ENCODE measurements at regions not wholly inside any gene's neighbourhood (a gene's known extent, or its start where the extent isn't known, plus 50 kb on each side); places are given as distances from the start of the nearest gene placed in this dataset.
A peak's percentile ranks its signal among the peaks of the same experiment; 100 is the strongest.

- Mint-ChIP-seq H3K27ac (no peak overlapping the region), H3K4me3 (peak overlapping the region in 1 of 8 donors; percentile 60), H3K27me3 (peaks cover 6 to 19% (median 10%) of the 10 kb centered on the region in 3 donors), H3K9me3 (peaks cover 4 to 28% (median 19%) of the 10 kb centered on the region in 7 donors), H3K36me3 (peaks cover 0 to 8% of the 10 kb centered on the region in 2 donors), H3K4me1 (peaks cover 0 to 3% (median 0%) of the 10 kb centered on the region in 3 donors)
- no peak for ATAC-seq (ENCODE audit: low read depth in 2 of 2)
- DNase-seq = no peak
Observed at GRCh38 chr16:14338236-14338635, 267.1 kb downstream of the MRTFB start.

- DNase-seq = no peak
- Mint-ChIP-seq H3K27ac (no peak overlapping the region), H3K4me3 (no peak overlapping the region), H3K36me3 (peaks cover 0 to under 1% of the 10 kb centered on the region in 2 donors), H3K4me1 (no peaks in the 10 kb centered on the region), H3K9me3 (peaks cover 0 to 22% (median 14%) of the 10 kb centered on the region in 7 donors), H3K27me3 (peaks cover 3 to 16% (median 14%) of the 10 kb centered on the region in 3 donors)
- no peak for ATAC-seq (ENCODE audit: low read depth in 2 of 2)
Observed at GRCh38 chr16:14337303-14338191, 266.4 kb downstream of the MRTFB start.

GRCh38 chr16:14335297-14335696, 264.2 kb downstream of the MRTFB start:
- DNase-seq (no peak), ATAC-seq (ENCODE audit: low read depth in 2 of 2) (no peak)
- Mint-ChIP-seq H3K4me3 (no peak overlapping the region), H3K36me3 (no peaks in the 10 kb centered on the region), H3K4me1 (no peaks in the 10 kb centered on the region), H3K27me3 (peaks cover 3 to 16% (median 14%) of the 10 kb centered on the region in 3 donors), H3K9me3 (peaks cover 0 to 4% (median 2%) of the 10 kb centered on the region in 7 donors), H3K27ac (peak overlapping the region in 1 of 6 donors; percentile 72)

GRCh38 chr16:14334366-14335080, 263.4 kb downstream of the MRTFB start:
- peak overlapping the region in 1 of 6 donors; percentile 66 for H3K27ac Mint-ChIP-seq
- no peak for ATAC-seq (ENCODE audit: low read depth in 2 of 2)
- no peaks in the 10 kb centered on the region for H3K36me3 Mint-ChIP-seq
- H3K4me1 Mint-ChIP-seq = peaks cover 0 to 3% (median 0%) of the 10 kb centered on the region in 3 donors
- no peak for DNase-seq
- H3K4me3 Mint-ChIP-seq = no peak overlapping the region
- peaks cover 3 to 16% (median 14%) of the 10 kb centered on the region in 3 donors for H3K27me3 Mint-ChIP-seq
- H3K9me3 Mint-ChIP-seq = peaks cover 0 to 4% (median 1%) of the 10 kb centered on the region in 7 donors

- Mint-ChIP-seq H3K36me3 (no peaks in the 10 kb centered on the region), H3K4me1 (peaks cover 0 to 3% (median 0%) of the 10 kb centered on the region in 3 donors), H3K27ac (peak overlapping the region in 1 of 6 donors; percentile 64), H3K27me3 (peaks cover 0 to 17% (median 12%) of the 10 kb centered on the region in 3 donors), H3K9me3 (peaks cover 0 to 4% (median 1%) of the 10 kb centered on the region in 7 donors), H3K4me3 (peak overlapping the region in 1 of 8 donors; percentile 44)
- DNase-seq (no peak), ATAC-seq (ENCODE audit: low read depth in 2 of 2) (no peak)
Observed at GRCh38 chr16:14333361-14333760, 262.2 kb downstream of the MRTFB start.

GRCh38 chr16:14331020-14331419, 259.9 kb downstream of the MRTFB start:
- H3K4me3 Mint-ChIP-seq = peak overlapping the region in 1 of 8 donors; percentile 52

GRCh38 chr16:14329727-14330350, 258.7 kb downstream of the MRTFB start:
- H3K4me1 Mint-ChIP-seq = peaks cover 0 to 3% (median 0%) of the 10 kb centered on the region in 3 donors

More at GRCh38 chr16:14331020-14331419, 259.9 kb downstream of the MRTFB start:
- DNase-seq = no peak
- Mint-ChIP-seq H3K9me3 (peaks cover 0 to 4% (median 1%) of the 10 kb centered on the region in 7 donors), H3K27me3 (peaks cover 0 to 16% (median 8%) of the 10 kb centered on the region in 3 donors), H3K4me1 (peaks cover 0 to 3% (median 0%) of the 10 kb centered on the region in 3 donors), H3K36me3 (no peaks in the 10 kb centered on the region), H3K27ac (no peak overlapping the region)
- no peak for ATAC-seq (ENCODE audit: low read depth in 2 of 2)

GRCh38 chr16:14325502-14326401, 254.6 kb downstream of the MRTFB start:
- peaks cover 5 to 31% (median 9%) of the 10 kb centered on the region in 3 donors for H3K27me3 Mint-ChIP-seq
- peaks cover 0 to 3% (median 0%) of the 10 kb centered on the region in 3 donors for H3K4me1 Mint-ChIP-seq
- ATAC-seq (ENCODE audit: low read depth in 2 of 2) (no peak), DNase-seq (no peak)
- no peaks in the 10 kb centered on the region for H3K36me3 Mint-ChIP-seq
- H3K27ac Mint-ChIP-seq = no peak overlapping the region
- H3K9me3 Mint-ChIP-seq = no peaks in the 10 kb centered on the region
- no peak overlapping the region for H3K4me3 Mint-ChIP-seq

More at GRCh38 chr16:14329727-14330350, 258.7 kb downstream of the MRTFB start:
- Mint-ChIP-seq H3K36me3 (no peaks in the 10 kb centered on the region), H3K4me3 (no peak overlapping the region), H3K27me3 (peaks cover 5 to 24% (median 8%) of the 10 kb centered on the region in 3 donors), H3K9me3 (peaks cover 0 to under 1% (median 0%) of the 10 kb centered on the region in 7 donors), H3K27ac (peak overlapping the region in 1 of 6 donors; percentile 61)
- no peak for ATAC-seq (ENCODE audit: low read depth in 2 of 2)
- no peak for DNase-seq

GRCh38 chr16:14324581-14324980, 253.5 kb downstream of the MRTFB start:
- H3K4me3 Mint-ChIP-seq = no peak overlapping the region
- peaks cover 5 to 37% (median 9%) of the 10 kb centered on the region in 3 donors for H3K27me3 Mint-ChIP-seq
- no peaks in the 10 kb centered on the region for H3K9me3 Mint-ChIP-seq
- DNase-seq = no peak
- H3K4me1 Mint-ChIP-seq = no peaks in the 10 kb centered on the region
- H3K27ac Mint-ChIP-seq = no peak overlapping the region
- ATAC-seq (ENCODE audit: low read depth in 2 of 2) = no peak
- H3K36me3 Mint-ChIP-seq = no peaks in the 10 kb centered on the region

GRCh38 chr16:14322186-14322585, 251.1 kb downstream of the MRTFB start:
- ATAC-seq (ENCODE audit: low read depth in 2 of 2) (no peak), DNase-seq (no peak)
- Mint-ChIP-seq H3K9me3 (no peaks in the 10 kb centered on the region), H3K4me3 (peak overlapping the region in 1 of 8 donors; percentile 54), H3K36me3 (no peaks in the 10 kb centered on the region), H3K27ac (peak overlapping the region in 1 of 6 donors; percentile 6), H3K27me3 (peaks cover 5 to 31% (median 9%) of the 10 kb centered on the region in 3 donors), H3K4me1 (no peaks in the 10 kb centered on the region)

- H3K27me3 Mint-ChIP-seq = peaks cover 5 to 31% (median 9%) of the 10 kb centered on the region in 3 donors
- H3K4me3 Mint-ChIP-seq = no peak overlapping the region
- no peaks in the 10 kb centered on the region for H3K36me3 Mint-ChIP-seq
- H3K4me1 Mint-ChIP-seq = no peaks in the 10 kb centered on the region
- peak overlapping the region in 1 of 6 donors; percentile 60 for H3K27ac Mint-ChIP-seq
- peaks cover 0 to 2% (median 0%) of the 10 kb centered on the region in 7 donors for H3K9me3 Mint-ChIP-seq
- ATAC-seq (ENCODE audit: low read depth in 2 of 2) (no peak), DNase-seq (no peak)
Observed at GRCh38 chr16:14321542-14321941, 250.4 kb downstream of the MRTFB start.

GRCh38 chr16:14320406-14320805, 249.3 kb downstream of the MRTFB start:
- Mint-ChIP-seq H3K4me1 (no peaks in the 10 kb centered on the region), H3K9me3 (peaks cover 0 to 3% (median 0%) of the 10 kb centered on the region in 7 donors), H3K36me3 (no peaks in the 10 kb centered on the region), H3K4me3 (no peak overlapping the region), H3K27ac (no peak overlapping the region), H3K27me3 (peaks cover 1 to 23% (median 9%) of the 10 kb centered on the region in 3 donors)
- ATAC-seq (ENCODE audit: low read depth in 2 of 2) (no peak), DNase-seq (no peak)

Measured in naive B cell (primary cell).